ENCODE measurements at regions not wholly inside any gene's neighbourhood (a gene's known extent, or its start where the extent isn't known, plus 50 kb on each side); places are given as distances from the start of the nearest gene placed in this dataset.
"Not testable (repeated sequence)": the region's sequence is repeated elsewhere in the genome, so short reads cannot be mapped to it uniquely, and the experiment has no call there.

- not testable (repeated sequence) for TF ChIP-seq CTCF, POLR2A (IDR thresholded peaks at IDR 0.05)
Observed at GRCh38 chr11:45739071-45739470, 65.9 kb upstream of the SLC35C1 start.
